ENCODE measurements at regions not wholly inside any gene's neighbourhood (a gene's known extent, or its start where the extent isn't known, plus 50 kb on each side); places are given as distances from the start of the nearest gene placed in this dataset.

DNA sequence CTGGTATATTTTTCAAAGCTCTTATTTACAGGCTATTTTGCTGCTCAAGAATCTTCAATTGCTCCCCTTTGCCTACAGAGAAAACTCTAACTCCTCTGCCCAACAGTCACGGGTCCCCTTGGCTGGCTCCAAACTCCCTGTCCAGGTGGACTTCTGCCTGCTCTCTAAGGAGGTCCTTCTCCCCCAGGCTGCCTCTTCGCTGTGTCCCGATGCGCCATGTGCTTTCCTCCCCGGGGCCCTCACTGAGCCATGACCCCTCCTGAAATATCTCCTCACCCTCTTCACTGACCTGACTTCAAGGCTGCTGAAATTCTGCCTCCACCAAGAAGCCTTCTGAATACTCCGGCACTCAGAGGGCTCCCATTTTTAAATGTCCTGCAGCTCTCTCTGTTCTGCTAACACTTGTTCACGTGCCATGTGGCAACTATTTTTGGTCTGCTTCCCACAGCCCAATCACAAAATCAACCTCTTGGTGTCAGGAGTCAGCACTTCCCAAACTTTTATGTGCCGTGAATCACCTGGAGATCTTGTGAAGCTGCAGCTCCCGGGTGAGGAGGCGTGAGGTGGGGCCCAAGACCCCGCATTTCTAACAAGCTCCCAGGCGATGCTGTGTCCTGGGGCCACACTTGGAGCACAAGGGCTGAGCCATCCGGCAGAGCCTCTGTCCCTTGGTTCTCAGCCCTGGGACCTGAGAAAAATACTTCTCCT lies 85.7 kb upstream of the COL13A1 start:
- no peaks in the 10 kb centered on the region for H3K9me1 ChIP-seq (ENCODE audit: control insufficient read depth, insufficient read depth, low read length)
- no peak for FAIRE-seq
- WGBS (ENCODE audit: insufficient coverage, low coverage, missing lambda C conversion rate), result 2% methylated on average over 13 of the region's 13 CpGs
- no peak overlapping the region for H3K27ac ChIP-seq (ENCODE audit: extremely low read depth, low read depth, low read length)
- H3K9me3 ChIP-seq (replicated peaks; ENCODE audit: control insufficient read depth, insufficient read depth, low read depth, low read length), result no peaks in the 10 kb centered on the region
- peaks cover 3 to 36% of the 10 kb centered on the region in 2 experiments for H3K27me3 ChIP-seq (ENCODE audit: control insufficient read depth in 2 of 2, insufficient read depth in 2 of 2, low read length in 2 of 2)
- TF ChIP-seq HNRNPL (IDR thresholded peaks at IDR 0.05; ENCODE audit: low read depth, low read length), result no peak
- TF ChIP-seq ZNF436 (CRISPR knock-in tag; IDR thresholded peaks at IDR 0.05), result no peak
- no peak for TF ChIP-seq PTBP1 (IDR thresholded peaks at IDR 0.05; ENCODE audit: low read depth, low read length)
- no peak for TF ChIP-seq KAT8 (IDR thresholded peaks at IDR 0.05; ENCODE audit: low read depth)
- TF ChIP-seq, protein P1, sequence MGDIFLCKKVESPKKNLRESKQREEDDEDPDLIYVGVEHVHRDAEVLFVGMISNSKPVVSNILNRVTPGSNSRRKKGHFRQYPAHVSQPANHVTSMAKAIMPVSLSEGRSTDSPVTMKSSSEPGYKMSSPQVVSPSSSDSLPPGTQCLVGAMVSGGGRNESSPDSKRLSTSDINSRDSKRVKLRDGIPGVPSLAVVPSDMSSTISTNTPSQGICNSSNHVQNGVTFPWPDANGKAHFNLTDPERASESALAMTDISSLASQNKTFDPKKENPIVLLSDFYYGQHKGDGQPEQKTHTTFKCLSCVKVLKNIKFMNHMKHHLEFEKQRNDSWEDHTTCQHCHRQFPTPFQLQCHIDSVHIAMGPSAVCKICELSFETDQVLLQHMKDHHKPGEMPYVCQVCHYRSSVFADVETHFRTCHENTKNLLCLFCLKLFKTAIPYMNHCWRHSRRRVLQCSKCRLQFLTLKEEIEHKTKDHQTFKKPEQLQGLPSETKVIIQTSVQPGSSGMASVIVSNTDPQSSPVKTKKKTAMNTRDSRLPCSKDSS (IDR thresholded peaks at IDR 0.05; ENCODE audit: low read depth, partially characterized antibody), result no peak
- TF ChIP-seq, protein P2, sequence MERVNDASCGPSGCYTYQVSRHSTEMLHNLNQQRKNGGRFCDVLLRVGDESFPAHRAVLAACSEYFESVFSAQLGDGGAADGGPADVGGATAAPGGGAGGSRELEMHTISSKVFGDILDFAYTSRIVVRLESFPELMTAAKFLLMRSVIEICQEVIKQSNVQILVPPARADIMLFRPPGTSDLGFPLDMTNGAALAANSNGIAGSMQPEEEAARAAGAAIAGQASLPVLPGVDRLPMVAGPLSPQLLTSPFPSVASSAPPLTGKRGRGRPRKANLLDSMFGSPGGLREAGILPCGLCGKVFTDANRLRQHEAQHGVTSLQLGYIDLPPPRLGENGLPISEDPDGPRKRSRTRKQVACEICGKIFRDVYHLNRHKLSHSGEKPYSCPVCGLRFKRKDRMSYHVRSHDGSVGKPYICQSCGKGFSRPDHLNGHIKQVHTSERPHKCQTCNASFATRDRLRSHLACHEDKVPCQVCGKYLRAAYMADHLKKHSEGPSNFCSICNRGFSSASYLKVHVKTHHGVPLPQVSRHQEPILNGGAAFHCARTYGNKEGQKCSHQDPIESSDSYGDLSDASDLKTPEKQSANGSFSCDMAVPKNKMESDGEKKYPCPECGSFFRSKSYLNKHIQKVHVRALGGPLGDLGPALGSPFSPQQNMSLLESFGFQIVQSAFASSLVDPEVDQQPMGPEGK (CRISPR knock-in tag; IDR thresholded peaks at IDR 0.05; ENCODE audit: borderline replicate concordance), result no peak
- H3K36me3 ChIP-seq (ENCODE audit: control insufficient read depth, insufficient read depth, low read length), result no peaks in the 10 kb centered on the region
- ChIA-PET POLR2A (interaction anchor here (0.6 to 1.2 kb wide), 3 partner anchors 9 to 53 kb away, joined by 3 read pairs; no protein-coding TSS in a partner anchor), CTCF (ENCODE audit: low intra/inter-chr PET ratio) (interaction anchor here (0.6 to 3.2 kb wide), 5 partner anchors 20 to 201 kb away, joined by 3 to 21 read pairs (median 4); no protein-coding TSS in a partner anchor)
- in situ Hi-C loops (cut with MboI) (no loop called here), intact Hi-C loops (cut with micrococcal nuclease) (loop anchor here (1.0 to 2.0 kb wide), 2 partner anchors 72 to 201 kb away; no protein-coding TSS in a partner anchor)
- no TSS peak for BruUV-seq (replicated peaks)
- 0 out of 2 replicates have a peak, but pooled peaks cover 9% of the 10 kb centered on the region for H4K20me1 ChIP-seq (replicated peaks; ENCODE audit: control insufficient read depth, insufficient read depth, low read length)
- H3K9ac ChIP-seq (ENCODE audit: insufficient read depth in 1 of 2, low read depth in 2 of 2, low read length in 2 of 2), result no peak overlapping the region
- no peak for ATAC-seq
- no peak overlapping the region for H3K4me3 ChIP-seq
- no peak for DNase-seq (ENCODE audit: extremely low read depth in 1 of 4, low spot score in 3 of 4)
- no peak overlapping the region for H2AFZ ChIP-seq (ENCODE audit: low read depth, low read length)
- no peak overlapping the region for H3K4me2 ChIP-seq (ENCODE audit: insufficient read depth, low read length)
- H3K79me2 ChIP-seq (ENCODE audit: control insufficient read depth, insufficient read depth, low read length), result no peaks in the 10 kb centered on the region
- no peaks in the 10 kb centered on the region for H3K4me1 ChIP-seq (replicated peaks in 1 of 2; ENCODE audit: control insufficient read depth in 2 of 2, insufficient read depth in 2 of 2, low read length in 2 of 2)

Data from K562 (cell line).